PFSK-1 (cell line): ENCODE measurements at regions not wholly inside any gene's neighbourhood (a gene's known extent, or its start where the extent isn't known, plus 50 kb on each side); places are given as distances from the start of the nearest gene placed in this dataset.

ENCODE experiments used
- POLR2AphosphoS5 ChIP-seq: IDR thresholded peaks from 2 replicates; pipeline ENCODE4 v1.6.1; 2012; ENCODE audit warnings: low read depth, mild to moderate bottlenecking, control low read depth, low read length, moderate library complexity
- SIN3A ChIP-seq: IDR thresholded peaks from 2 replicates; pipeline ENCODE4 v1.6.1; 2012; ENCODE audit warnings: mild to moderate bottlenecking, low read length, moderate library complexity, borderline replicate concordance; ENCODE audit not compliant: insufficient read depth
- TAF1 ChIP-seq: IDR thresholded peaks from 2 replicates; pipeline ENCODE4 v1.6.1; 2012; ENCODE audit warnings: low read length, control low read depth, borderline replicate concordance; ENCODE audit not compliant: insufficient read depth
- TF ChIP-seq, protein P1 (sequence below), 2 experiments: IDR thresholded peaks; 2 replicates each; pipeline versions ENCODE4 v1.6.1 to v1.8.0; 2011 to 2012; ENCODE audit warnings: low read depth in 2 of 2, low read length in 2 of 2, control low read depth in 1 of 2, inconsistent platforms in 1 of 2, mild to moderate bottlenecking in 1 of 2, moderate library complexity in 1 of 2; ENCODE audit not compliant: insufficient read depth in 1 of 2

DNA sequence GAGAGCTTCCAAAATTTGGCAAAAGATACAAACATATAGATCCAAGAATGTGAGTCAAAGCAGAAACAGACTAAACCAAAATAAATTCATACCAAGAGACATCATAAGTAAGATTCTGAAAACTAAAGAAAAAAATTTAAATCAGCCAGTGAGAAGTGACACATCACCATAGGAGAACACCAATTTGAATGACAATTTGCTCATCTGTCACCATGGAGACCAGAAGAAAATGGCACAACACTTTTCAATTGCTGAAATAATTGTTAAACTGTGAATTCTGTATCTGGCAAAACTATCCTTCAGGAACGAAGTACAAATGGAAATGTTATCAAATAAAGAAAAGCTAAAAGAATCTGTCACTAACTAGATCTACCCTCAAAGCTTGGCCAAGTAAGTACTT, 864.3 kb downstream of the BRD1 start:
- TF ChIP-seq, protein P1, sequence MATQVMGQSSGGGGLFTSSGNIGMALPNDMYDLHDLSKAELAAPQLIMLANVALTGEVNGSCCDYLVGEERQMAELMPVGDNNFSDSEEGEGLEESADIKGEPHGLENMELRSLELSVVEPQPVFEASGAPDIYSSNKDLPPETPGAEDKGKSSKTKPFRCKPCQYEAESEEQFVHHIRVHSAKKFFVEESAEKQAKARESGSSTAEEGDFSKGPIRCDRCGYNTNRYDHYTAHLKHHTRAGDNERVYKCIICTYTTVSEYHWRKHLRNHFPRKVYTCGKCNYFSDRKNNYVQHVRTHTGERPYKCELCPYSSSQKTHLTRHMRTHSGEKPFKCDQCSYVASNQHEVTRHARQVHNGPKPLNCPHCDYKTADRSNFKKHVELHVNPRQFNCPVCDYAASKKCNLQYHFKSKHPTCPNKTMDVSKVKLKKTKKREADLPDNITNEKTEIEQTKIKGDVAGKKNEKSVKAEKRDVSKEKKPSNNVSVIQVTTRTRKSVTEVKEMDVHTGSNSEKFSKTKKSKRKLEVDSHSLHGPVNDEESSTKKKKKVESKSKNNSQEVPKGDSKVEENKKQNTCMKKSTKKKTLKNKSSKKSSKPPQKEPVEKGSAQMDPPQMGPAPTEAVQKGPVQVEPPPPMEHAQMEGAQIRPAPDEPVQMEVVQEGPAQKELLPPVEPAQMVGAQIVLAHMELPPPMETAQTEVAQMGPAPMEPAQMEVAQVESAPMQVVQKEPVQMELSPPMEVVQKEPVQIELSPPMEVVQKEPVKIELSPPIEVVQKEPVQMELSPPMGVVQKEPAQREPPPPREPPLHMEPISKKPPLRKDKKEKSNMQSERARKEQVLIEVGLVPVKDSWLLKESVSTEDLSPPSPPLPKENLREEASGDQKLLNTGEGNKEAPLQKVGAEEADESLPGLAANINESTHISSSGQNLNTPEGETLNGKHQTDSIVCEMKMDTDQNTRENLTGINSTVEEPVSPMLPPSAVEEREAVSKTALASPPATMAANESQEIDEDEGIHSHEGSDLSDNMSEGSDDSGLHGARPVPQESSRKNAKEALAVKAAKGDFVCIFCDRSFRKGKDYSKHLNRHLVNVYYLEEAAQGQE (IDR thresholded peaks at IDR 0.05; ENCODE audit: insufficient read depth in 1 of 2, low read depth in 2 of 2, low read length in 2 of 2) = no peak
- TF ChIP-seq POLR2AphosphoS5 = no peak
- no peak for TF ChIP-seq TAF1
- TF ChIP-seq SIN3A = no peak
